Kidney tubule cell (primary cell): ENCODE measurements at regions not wholly inside any gene's neighbourhood (a gene's known extent, or its start where the extent isn't known, plus 50 kb on each side); places are given as distances from the start of the nearest gene placed in this dataset.
A peak's percentile ranks its signal among the peaks of the same experiment; 100 is the strongest.
"Not testable (repeated sequence)": the region's sequence is repeated elsewhere in the genome, so short reads cannot be mapped to it uniquely, and the experiment has no call there.

Source experiments
- DNase-seq: peaks from one replicate; pipeline ENCODE4 v3.0.0-alpha.2; 2018; ENCODE audit warnings: low spot score

DNA sequence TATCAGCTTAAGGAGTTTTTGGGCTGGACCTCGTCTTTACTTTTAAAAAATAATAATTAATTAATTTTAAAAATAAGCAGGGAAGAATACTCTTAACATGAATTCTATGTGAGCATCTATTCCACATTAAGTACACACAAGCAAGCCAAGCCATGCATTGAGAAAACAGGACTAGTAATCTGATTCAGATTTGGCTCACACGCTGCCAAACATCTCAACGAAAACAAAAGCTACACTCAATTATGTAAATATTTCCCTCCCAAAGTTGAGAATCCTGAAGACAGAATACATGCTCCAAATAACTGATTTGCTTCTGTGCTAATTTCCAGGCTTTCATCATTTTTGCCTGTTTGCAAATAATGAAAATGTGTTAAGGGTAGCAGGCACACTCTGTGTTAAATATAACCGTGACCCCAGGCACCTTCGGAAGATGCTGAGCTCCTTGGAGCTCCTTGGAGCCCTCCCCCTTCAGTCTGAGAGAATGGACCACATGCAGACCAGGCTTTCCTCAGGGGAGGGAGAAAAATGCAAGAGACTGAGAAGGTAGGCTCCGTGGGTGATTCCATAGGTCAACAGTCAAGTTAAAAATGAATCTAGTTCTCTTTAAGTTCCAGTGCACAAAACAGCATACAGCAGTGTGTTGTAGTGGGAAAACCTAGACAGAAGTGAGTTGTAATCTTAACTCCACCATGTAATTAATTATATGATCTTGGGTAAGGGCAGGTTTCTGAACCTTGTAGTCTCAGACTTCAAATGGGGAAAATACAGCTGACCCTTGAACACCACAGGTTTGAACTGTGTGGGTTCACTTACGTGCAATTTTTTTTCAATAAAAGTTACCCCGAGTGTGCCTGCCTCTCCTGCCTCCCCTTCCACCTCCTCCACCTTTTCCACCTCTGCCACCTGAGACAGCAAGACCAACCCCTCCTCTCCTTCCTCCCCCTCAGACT, 161.3 kb upstream of the RREB1 start:
- no peak for DNase-seq

DNA sequence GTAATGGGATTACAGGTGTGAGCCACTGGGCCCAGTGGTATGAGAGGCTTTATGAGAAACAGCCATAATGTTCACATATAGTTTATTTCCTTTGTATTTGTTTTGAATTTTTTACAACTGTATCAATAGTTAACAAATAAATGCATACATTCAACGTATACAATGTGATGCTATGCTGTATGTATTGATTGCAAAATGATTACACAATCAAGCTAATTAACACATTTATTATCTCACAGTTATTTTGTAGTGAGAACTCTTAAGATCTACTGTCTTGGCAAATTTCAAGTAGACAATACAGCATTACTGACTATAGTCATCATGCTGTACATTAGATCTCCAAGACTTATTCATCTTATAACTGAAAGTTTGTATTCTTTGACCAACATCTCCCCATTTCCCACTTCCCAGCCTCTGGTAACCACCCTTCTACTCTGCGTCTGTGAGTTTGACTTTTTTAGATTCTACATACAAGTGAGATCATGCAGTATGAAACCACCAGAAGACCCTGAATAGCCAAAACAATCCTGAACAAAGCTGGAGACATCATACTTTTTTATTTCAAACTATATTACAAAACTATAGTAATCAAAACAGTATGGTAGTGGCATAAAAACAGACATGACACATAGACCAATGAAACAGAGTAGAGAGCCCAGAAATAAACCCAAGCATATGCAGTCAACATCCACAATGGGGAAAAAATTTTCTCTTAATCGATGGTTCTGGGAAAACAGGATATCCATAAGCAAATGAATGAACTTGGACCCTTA, 157.2 kb upstream of the RREB1 start:
- DNase-seq = no peak

DNA sequence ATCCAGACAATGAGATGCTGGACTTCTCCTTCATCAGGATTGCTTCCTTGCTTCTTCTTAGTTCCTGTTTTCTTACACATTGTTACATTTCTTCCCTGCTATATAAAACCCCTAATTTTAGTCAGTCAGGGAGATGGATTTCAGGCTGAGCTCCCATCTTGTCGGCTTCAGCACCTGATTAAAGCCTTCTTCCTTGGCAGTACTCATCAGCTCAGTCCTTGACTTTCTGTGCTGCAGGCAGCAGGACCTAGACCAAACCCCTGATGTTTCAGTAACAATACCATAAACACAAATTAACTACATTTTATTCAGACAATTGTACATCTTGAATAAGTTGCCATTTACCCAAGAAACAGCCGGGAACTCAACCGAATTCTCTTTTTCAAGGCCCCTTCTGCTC, 156.4 kb upstream of the RREB1 start:
- no peak for DNase-seq

DNA sequence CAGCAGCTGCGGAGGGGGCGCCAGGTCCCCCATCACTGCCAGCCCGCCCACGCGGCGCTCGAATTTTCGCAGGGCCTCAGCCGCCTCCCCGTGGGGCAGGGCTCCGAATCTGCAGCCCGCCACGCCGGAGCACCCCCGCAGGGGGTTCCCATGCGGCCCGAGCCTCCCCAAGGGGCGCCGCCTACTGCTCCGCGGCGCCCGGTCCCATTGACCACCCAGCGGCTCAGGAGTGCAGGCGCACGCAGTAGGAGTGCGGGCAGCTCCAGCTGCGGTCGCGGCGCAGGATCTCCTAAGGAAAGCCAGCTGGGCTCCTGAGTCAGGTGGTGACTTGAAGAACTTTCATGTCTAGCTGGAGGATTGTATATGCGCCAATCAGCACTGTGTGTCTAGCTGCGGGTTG, 155.3 kb upstream of the RREB1 start:
- no peak for DNase-seq

DNA sequence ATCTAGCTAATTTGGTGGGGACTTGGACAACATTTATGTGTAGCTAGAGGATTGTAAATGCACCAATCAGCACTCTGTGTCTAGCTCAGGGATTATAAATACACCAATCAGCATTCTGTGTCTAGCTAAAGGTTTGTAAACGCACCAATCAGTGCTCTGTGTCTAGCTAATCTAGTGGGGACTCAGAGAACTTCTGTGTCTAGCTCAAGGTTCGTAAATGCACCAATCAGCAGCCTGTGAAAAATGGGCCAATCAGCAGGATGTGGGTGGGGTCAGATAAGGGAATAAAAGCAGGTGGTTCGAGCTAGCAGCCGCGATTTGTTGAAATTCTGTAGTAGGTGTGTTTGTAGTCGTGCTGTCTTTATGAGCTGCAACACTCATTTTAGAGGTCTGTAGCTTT, 154.8 kb upstream of the RREB1 start:
- DNase-seq = not testable (repeated sequence)

DNA sequence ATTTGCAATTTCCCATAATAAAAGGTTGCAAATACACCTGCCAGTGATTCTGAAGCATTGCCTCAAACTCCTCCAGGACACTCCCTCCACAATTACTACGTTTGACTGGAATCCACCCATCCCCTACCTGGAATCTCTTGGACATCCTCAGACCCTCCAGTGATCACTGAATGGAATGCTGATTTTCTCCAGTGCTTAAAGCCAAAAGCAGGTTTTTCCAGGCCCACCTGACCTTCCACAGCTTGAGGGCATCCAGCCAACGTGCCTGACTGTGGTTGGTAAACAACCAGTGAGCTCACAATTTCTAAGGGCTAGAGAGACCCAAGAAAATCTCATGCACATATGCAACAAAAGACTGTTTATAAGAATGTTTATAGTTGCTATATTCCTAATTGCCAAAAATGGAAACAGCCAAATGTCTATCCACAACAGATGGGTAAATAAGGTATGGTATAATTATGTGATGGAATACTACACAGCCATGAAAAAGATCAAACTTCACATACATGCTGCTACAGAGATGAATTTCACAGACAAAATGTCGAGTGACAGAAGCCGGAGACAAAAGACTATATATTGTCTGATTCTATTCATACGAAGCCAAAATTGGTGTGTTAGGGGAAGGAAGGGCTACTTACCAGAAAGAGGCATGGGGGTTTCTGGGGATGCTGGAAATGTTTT, 147.1 kb upstream of the RREB1 start:
- DNase-seq = peak; percentile 13

DNA sequence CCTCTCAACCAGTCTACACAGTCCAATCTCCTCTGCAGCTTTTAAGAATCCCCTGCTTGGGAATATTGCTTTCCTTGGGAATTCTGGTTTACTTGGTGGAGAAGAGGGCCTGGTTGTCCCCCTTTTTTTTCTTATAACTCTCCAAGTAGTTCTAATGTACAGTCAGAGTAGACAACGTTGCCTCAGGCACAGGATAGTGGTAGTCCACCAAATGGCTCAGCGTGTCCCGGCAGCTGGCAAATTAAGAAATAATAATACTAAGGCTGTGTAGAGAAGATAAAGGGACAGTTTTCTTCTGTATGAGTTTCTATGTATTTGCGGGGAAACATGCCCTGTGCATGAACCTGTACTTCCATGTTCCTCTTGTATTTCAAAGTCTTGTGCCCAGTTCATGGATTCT, 145.7 kb upstream of the RREB1 start:
- DNase-seq = no peak

DNA sequence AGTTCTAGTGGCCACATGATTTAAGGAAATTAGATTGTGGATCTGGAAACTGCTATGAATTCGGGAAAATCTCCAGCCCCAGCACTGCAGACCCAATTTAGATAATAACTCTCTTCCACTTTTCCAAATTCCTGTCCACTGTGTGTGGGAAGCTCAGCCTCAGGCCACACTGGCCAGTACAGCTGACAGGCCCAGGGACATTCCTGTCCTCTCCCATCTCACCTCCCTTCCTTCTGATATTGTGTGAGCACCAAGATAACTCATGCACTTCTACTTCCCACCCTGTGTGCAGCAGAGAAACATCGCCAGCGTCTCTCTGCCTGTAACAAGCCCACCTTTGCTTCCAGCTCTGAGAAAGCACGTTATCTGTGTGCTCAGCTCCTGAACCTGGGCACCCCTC, 145.1 kb upstream of the RREB1 start:
- no peak for DNase-seq

DNA sequence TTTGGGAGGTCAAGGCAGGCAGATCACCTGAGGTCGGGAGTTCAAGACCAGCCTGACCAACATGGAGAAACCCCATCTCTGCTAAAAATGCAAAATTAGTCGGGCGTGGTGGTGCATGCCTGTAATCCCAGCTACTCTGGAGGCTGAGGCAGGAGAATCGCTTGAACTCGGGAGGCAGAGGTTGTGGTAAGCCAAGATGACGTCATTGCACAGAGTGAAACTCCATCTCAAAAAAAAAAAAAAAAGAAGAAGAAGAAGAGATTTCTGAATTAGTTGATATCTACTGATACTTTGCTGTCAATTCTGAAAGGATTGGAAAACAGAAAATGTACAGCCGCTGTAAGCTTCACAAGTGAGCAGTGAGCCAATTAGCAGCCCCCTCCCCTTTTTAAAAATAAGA, 144.4 kb upstream of the RREB1 start:
- DNase-seq = not testable (repeated sequence)

DNA sequence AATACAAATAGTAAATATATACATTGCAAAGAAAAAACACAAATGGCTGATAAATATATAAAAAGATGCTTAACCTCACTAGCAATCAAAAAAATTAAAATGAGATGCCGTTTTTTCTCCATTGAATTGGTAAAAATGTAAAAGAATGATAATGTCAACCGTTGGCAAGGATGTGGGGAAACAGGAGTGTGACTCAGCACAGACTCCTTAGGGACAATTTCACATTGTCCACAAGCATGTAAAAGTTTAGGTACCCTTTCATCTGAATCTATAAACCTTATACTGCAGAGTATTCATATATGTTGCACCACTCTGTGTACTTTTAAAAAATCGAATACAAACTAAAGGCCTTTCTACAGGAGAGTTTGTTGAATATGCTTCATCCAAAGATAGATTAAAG, 143.1 kb upstream of the RREB1 start:
- no peak for DNase-seq

DNA sequence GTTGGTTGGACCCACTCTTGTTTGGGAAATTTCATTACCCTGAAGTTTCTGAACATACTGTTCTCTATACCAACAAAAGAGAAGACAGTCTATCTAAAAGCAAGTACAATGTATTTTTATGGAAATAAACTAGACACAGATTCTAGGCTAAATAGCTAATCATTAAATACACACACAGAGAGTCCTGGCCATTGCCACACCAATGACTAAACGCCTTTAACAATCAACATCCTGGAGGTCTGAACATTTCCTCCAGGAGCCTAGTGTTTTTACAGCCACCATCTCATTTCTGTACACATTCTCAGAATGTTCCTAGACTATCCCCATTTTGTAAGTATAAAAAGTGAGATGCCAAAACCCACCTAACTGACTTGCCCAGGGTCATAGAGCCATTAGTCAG, 141.6 kb upstream of the RREB1 start:
- peak; percentile 70 for DNase-seq

DNA sequence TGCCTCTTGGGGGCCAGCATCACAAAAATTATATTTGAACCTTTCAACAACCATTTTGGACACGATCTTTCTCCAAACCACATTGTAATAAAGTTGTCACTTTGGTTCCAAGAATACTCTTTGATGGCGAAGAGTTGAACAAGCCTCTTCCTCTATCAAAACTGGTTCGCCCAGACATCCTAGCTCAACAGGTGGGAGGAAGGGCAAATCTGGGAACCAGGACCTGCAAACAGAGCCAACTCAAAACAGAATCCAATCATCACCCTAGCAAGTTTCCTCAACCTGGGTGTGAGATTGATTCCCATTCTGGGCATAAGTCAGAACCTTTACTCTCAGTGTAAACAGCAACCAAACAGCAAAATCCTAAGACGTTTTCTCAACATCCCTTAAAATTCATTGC, 141.2 kb upstream of the RREB1 start:
- DNase-seq = no peak

DNA sequence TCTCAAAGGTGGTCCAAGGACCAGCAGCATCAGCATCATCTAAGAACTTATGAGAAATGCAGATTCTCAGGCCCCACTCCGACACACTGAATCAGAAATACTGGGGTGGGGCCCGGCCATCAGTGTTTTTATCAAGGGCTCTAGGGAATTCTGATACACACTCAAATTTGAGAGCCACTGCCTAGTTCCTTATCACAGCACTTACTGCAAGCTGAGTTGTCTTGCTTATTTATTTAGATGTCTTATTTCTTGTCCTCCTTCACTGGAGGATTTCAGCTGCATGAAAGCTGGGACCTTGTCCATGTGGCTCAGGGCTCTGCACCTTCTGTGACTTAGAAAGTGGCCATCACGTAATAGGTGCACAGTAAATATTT, 139.4 kb upstream of the RREB1 start:
- DNase-seq = no peak

DNA sequence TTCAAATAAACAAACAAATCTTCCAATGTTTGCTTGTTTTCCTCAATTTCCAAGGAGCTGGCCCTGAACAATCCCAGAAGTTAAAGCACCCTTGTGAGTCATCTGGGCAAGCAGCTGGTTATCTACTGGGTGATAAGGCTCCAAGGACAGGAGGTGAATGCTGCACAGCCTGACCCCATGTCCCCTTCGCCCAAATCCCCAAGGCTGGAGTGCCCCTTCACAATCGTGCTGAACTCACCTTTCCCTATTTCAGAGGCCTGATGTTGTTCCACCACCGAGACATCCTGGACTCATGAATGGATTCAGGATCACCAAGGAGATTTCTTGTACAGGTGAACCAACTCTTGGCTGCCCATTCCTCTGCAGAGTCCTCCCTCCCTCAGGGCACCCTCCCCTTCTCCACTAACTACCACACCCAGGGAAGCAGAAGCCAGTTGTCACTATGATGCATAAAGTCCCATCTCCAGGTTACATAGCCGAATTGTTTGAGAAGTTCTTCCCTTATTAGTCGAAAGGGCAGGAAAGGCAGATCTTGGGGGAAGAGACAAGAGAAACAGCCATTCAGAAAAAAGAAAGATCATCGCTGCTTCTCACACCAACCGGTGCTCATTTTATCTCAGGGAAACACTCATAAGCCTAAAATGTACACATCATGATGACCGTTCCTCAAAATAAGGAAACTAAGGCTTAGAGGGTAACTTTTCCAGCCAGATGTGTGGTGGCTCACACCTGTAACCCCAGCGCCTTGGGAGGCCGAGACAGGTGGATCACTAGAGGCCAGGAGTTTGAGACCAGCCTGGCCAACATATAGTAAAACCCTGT, 138.8 kb upstream of the RREB1 start:
- DNase-seq = no peak

DNA sequence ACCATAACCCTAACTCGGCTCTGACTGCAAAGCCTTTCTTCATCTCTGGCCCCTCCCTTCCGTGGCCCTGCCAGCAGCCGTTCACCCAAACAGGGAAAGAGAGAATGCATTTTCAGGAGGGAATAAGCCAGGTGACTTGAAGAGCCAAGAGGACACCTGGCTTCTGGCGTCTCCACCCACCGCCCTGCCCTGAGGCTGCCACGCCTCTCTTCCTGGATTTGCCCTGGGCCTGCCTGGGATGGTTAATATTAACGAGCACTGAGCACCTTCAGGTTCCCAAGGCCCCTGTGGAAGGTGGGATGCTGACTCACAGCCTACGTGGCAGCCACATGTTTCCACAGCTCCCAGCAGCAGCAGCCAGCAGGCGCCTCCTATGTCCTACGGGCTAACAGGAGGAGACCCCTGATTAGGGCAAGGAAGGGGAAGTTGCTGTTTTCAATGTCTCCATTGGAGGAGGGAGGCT, 138.0 kb upstream of the RREB1 start:
- DNase-seq = peak; percentile 95

DNA sequence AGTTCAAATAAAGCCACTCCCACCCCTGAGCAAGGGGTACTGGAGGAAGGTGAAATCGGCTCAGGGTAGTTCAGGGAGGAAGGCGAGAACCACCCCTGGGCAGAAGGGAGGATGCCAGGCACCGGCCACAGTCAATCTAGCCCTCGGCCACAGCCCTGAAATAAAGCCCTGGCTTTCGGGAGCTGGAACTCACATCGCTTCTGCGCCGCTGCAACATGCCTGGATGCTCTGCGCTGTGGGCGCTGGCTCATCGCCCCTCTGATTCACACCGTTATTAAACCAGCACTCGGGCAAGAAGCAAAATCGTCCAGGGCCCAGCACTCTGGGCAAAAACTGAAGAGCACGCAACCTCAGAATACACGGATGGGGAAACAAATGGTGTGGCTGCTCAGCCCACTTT, 136.9 kb upstream of the RREB1 start:
- no peak for DNase-seq

DNA sequence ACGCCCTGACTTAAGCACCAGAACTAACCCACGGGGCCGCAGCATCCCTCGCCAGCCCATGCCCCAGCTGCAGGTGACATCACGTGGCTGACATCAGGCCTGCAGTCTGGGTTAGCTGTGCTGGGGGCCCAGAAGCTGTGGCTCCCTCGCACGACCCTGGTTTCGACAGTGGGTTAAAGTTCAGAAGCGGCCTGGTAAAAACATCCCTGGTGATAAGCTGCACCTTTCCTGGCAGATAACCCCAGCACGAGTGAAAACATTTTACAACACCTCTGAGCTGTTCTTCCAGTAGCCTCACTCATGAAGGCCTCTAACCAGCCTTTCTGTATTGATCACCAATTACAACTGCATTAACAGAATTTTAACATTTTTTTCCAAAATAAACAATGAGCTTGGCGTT, 136.4 kb upstream of the RREB1 start:
- no peak for DNase-seq

DNA sequence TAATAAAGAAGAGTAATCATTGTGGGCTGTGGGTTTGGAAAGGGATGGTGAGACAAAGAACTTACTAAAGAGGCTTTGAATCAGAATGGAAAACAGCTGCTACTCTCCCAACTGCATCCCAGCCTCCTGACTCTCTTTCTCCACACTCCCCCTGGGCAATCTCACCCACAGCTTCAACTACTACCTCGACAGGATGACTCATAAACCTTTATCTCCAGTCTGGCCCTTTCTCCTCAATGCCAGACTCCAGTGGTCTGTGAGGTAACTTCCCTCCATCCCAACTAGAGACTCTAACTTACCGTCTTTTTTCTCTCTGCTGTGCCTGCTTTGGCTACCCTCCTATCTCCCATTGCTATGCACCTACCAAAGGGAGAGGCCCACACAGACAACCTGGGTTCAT, 135.3 kb upstream of the RREB1 start:
- DNase-seq = peak; percentile 53

DNA sequence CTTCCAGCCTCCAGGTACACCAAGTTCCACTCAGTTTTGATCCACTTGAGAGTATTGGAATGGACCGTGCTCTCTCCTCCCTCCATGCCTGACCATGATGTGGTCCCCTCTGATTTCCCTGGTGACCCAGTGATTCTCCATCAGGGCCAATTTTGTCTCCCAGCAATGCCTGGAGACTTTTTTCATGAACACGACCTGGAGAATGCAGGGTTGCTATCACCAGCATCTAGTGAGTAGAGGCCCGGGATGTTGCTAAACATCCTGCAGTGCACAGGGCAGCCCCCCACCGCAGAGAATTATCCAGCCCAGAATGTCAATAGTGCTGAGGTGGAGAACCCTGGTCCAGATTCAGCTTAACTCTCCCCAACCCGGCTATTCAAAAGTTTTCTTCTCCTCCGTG, 134.0 kb upstream of the RREB1 start:
- no peak for DNase-seq

DNA sequence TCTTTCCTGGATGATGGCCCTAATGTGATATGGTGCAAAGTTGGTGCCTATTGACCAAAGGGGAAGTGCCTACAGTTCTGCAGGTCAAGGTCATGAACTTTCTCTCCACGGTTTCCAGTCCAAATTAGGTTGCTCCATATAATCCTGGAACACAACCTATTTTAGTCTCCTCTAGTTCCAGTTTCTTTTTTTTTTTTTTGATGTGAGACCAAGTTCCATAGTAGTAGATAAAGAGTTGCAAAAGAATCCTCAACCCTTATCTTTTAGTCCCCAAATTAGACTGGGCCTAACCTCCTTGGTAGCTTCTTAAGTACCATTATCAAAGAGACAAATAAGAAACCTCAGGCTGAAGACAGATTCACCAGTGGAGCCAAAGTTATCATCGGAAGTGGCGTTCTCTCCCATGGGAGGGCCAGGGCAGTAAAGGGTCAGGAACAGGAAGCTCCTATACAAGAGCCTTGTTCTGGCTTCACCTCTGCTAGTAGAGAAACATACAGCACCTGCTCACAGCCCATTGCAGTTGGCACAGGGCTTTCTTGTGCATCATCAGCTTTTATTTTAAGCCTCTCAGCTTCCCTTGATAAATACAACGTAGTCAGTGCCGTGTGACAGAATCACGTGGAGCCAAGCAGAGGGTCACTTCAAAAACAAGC, 132.2 kb upstream of the RREB1 start:
- no peak for DNase-seq

DNA sequence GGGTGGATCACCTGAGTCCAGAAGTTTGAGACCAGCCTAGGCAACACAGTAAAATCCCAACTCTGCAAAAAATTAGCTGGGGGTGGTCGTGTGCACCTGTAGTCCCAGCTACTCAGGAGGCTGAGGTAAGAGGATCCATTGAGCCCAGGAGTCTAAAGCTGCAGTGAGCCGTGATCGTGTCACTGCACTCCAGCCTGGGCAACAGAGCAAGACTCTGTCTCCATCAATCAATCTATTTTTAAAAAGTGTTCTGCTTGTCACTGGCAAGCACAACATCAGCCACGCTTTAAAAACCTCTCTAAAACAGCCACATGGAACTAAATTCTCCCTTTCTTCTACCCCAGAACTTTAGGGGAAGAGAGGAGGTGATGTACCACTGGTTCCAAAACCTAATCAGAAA, 131.6 kb upstream of the RREB1 start:
- DNase-seq = no peak
